Type B pancreatic cell (in vitro differentiated cells): ENCODE measurements at regions not wholly inside any gene's neighbourhood (a gene's known extent, or its start where the extent isn't known, plus 50 kb on each side); places are given as distances from the start of the nearest gene placed in this dataset.

ENCODE experiments used
- DNase-seq: peaks from one replicate; pipeline ENCODE4 v3.0.0; 2021; ENCODE audit warnings: mixed read lengths; ENCODE audit not compliant: unreplicated experiment; ENCODE audit errors: extremely low spot score
- H3K27ac Mint-ChIP-seq: 2 replicates; pipeline ENCODE4 v1.8.0; 2021; ENCODE audit warnings: mild to moderate bottlenecking, mixed read lengths
- H3K27me3 Mint-ChIP-seq: 2 replicates; pipeline ENCODE4 v1.8.0; 2021; ENCODE audit warnings: mixed read lengths
- H3K36me3 Mint-ChIP-seq: 2 replicates; pipeline ENCODE4 v1.8.0; 2021; ENCODE audit warnings: mixed read lengths
- H3K4me1 Mint-ChIP-seq: one replicate; pipeline ENCODE4 v1.8.0; 2021; ENCODE audit warnings: mixed read lengths; ENCODE audit not compliant: unreplicated experiment
- H3K4me3 Mint-ChIP-seq: 2 replicates; pipeline ENCODE4 v1.8.0; 2021; ENCODE audit warnings: mild to moderate bottlenecking, mixed read lengths
- H3K9me3 Mint-ChIP-seq: 2 replicates; pipeline ENCODE4 v1.8.0; 2021; ENCODE audit warnings: mixed read lengths
- CTCF ChIP-seq: fragments of 200-600 bp; sonication (generic); conservative IDR thresholded peaks from 2 replicates; pipeline ENCODE4 v1.5.0; 2021; ENCODE audit warnings: antibody characterized with exemption, mild to moderate bottlenecking

DNA sequence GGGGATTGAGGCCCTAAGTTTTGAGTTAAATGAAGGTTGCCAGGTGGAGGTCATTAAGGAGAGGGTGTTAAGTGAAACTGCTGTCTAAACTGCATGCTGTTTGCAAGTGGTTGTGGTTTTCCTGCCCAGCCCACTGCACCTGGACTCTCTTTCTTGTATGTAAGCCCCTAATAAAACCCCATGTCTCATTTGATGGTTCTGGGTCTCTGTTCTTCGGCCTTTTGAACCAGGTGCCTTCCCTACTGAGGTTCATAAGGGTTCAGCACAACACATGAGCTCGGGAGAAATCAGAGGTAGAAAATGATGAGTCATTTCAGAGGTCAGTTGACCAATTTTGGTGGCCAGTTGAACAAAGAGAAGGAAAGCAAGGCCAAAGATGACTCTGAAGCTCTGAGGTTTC is 382.5 kb downstream of the RPS29 start:
- H3K27ac Mint-ChIP-seq = no peak overlapping the region
- H3K4me1 Mint-ChIP-seq = no peaks in the 10 kb centered on the region
- no peak overlapping the region for H3K4me3 Mint-ChIP-seq
- no peak for TF ChIP-seq CTCF
- H3K36me3 Mint-ChIP-seq = no peaks in the 10 kb centered on the region
- H3K9me3 Mint-ChIP-seq = no peaks in the 10 kb centered on the region
- no peaks in the 10 kb centered on the region for H3K27me3 Mint-ChIP-seq
- no peak for DNase-seq

- Mint-ChIP-seq H3K4me1 (no peaks in the 10 kb centered on the region), H3K27me3 (no peaks in the 10 kb centered on the region), H3K36me3 (no peaks in the 10 kb centered on the region), H3K27ac (no peak overlapping the region), H3K4me3 (no peak overlapping the region), H3K9me3 (no peaks in the 10 kb centered on the region)
- no peak for DNase-seq
- no peak for TF ChIP-seq CTCF
These were observed 387.0 kb downstream of the RPS29 start for GRCh38 chr14:49199159-49199558.

- DNase-seq = no peak
- TF ChIP-seq CTCF = no peak
These were observed 389.9 kb downstream of the RPS29 start for GRCh38 chr14:49196327-49196726.

DNA sequence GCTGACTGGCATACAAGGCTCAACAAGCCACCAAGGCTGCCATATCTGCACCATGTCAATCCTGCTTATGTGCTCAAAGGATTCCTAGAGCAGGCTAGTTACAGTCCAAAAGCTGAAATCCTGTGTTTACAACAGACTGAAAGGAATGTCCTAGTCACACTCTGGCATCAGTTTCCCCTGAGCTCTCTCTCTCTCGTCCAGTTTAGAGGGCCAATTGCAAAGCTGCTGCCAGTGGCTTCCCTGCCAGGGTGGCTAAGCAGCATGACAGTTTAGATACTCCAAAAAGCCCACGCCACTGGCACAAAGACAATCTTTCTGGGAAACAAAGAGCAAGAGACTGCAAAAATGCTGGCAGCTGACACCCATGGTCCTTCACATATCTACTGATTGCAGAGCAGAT is 392.1 kb downstream of the RPS29 start:
- no peaks in the 10 kb centered on the region for H3K27me3 Mint-ChIP-seq
- H3K4me1 Mint-ChIP-seq = peaks cover 4% of the 10 kb centered on the region
- no peaks in the 10 kb centered on the region for H3K9me3 Mint-ChIP-seq
- DNase-seq = no peak
- no peak overlapping the region for H3K27ac Mint-ChIP-seq
- H3K36me3 Mint-ChIP-seq = no peaks in the 10 kb centered on the region
- TF ChIP-seq CTCF = no peak
- H3K4me3 Mint-ChIP-seq = no peak overlapping the region

More at GRCh38 chr14:49196327-49196726, 389.9 kb downstream of the RPS29 start:
- no peaks in the 10 kb centered on the region for H3K36me3 Mint-ChIP-seq
- H3K4me3 Mint-ChIP-seq = no peak overlapping the region
- no peaks in the 10 kb centered on the region for H3K27me3 Mint-ChIP-seq
- no peaks in the 10 kb centered on the region for H3K9me3 Mint-ChIP-seq
- no peaks in the 10 kb centered on the region for H3K4me1 Mint-ChIP-seq
- H3K27ac Mint-ChIP-seq = no peak overlapping the region

GRCh38 chr14:49193332-49194065 is 392.7 kb downstream of the RPS29 start:
- H3K27me3 Mint-ChIP-seq = no peaks in the 10 kb centered on the region
- H3K4me1 Mint-ChIP-seq = peaks cover 9% of the 10 kb centered on the region

More at GRCh38 chr14:49193332-49194065, 392.7 kb downstream of the RPS29 start:
- TF ChIP-seq CTCF = no peak
- Mint-ChIP-seq H3K4me3 (no peak overlapping the region), H3K36me3 (no peaks in the 10 kb centered on the region), H3K9me3 (no peaks in the 10 kb centered on the region), H3K27ac (no peak overlapping the region)
- no peak for DNase-seq
